K562 (cell line): ENCODE measurements at regions not wholly inside any gene's neighbourhood (a gene's known extent, or its start where the extent isn't known, plus 50 kb on each side); places are given as distances from the start of the nearest gene placed in this dataset.

Experiments used
- BHLHE40 ChIP-seq: IDR thresholded peaks from 2 replicates; pipeline ENCODE4 v1.6.1; 2011; ENCODE audit warnings: low read length, improper control_type of control experiment
- MECOM ChIP-seq: fragments of 250-450 bp; sonication (Bioruptor Pico); IDR thresholded peaks from 2 replicates; pipeline ENCODE4 v1.8.0; 2022; ENCODE audit warnings: inconsistent platforms
- SMARCB1 ChIP-seq: IDR thresholded peaks from 2 replicates; pipeline ENCODE4 v1.6.1; 2011; ENCODE audit warnings: improper control_type of control experiment, low read depth; ENCODE audit not compliant: insufficient read length
- TEAD2 ChIP-seq: fragments of 450-650 bp; IDR thresholded peaks from 2 replicates; pipeline ENCODE4 v1.6.1; 2016; ENCODE audit warnings: missing genetic modification characterization, control low read depth, missing compliant biosample characterization
- YY1 ChIP-seq, 3 experiments: IDR thresholded peaks; 2 replicates each; pipeline ENCODE4 v1.6.1; 2011; ENCODE audit warnings: low read length in 2 of 3, mild to moderate bottlenecking in 2 of 3, moderate library complexity in 2 of 3, borderline replicate concordance in 1 of 3, control low read depth in 1 of 3, low read depth in 1 of 3; ENCODE audit not compliant: insufficient read depth in 3 of 3, insufficient replicate concordance in 2 of 3, control insufficient read depth in 1 of 3, insufficient read length in 1 of 3; ENCODE audit errors: extremely low read depth in 1 of 3
- ZNF12 ChIP-seq: sonication (generic); formaldehyde crosslinking; IDR thresholded peaks from 2 replicates; pipeline ENCODE4 v1.4.0; 2020; ENCODE audit warnings: mild to moderate bottlenecking, missing genetic modification reagents
- ZNF133 ChIP-seq: fragments of 250-450 bp; sonication (Bioruptor Pico); IDR thresholded peaks from 2 replicates; pipeline ENCODE4 v1.4.0; 2020; ENCODE audit warnings: mild to moderate bottlenecking
- TF ChIP-seq, protein P1 (sequence below), 2 experiments: fragments of 450-650 bp; IDR thresholded peaks; 2 replicates each; pipeline ENCODE4 v1.6.1; 2016; ENCODE audit warnings: mild to moderate bottlenecking in 2 of 2, borderline replicate concordance in 1 of 2, low read depth in 1 of 2, moderate library complexity in 1 of 2

DNA sequence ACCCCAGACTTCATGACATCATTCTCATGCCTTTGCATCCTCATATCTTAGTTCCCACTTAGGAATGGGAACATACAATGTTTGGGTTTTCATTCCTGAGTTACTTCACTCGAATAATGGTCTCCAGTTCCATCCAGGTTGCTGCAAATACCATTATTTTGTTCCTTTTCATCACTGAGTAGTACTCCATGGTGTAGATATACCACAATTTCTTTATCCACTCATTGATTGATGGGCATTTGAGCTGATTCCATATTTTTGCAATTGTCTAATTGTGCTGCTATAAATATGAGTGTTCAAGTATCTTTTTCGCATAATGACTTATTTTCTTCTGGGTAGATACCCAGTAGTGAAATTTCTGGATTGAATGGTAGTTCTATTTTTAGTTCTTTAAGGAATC is 1026.8 kb downstream of the STPG2 start:
- TF ChIP-seq MECOM = no peak
- TF ChIP-seq YY1 (IDR thresholded peaks at IDR 0.05; ENCODE audit: borderline replicate concordance in 1 of 3, control insufficient read depth in 1 of 3, extremely low read depth in 1 of 3, insufficient read depth in 3 of 3, insufficient read length in 1 of 3, insufficient replicate concordance in 2 of 3, low read depth in 1 of 3, low read length in 2 of 3) = no peak
- no peak for TF ChIP-seq ZNF133 (CRISPR knock-in tag)
- TF ChIP-seq, protein P1, sequence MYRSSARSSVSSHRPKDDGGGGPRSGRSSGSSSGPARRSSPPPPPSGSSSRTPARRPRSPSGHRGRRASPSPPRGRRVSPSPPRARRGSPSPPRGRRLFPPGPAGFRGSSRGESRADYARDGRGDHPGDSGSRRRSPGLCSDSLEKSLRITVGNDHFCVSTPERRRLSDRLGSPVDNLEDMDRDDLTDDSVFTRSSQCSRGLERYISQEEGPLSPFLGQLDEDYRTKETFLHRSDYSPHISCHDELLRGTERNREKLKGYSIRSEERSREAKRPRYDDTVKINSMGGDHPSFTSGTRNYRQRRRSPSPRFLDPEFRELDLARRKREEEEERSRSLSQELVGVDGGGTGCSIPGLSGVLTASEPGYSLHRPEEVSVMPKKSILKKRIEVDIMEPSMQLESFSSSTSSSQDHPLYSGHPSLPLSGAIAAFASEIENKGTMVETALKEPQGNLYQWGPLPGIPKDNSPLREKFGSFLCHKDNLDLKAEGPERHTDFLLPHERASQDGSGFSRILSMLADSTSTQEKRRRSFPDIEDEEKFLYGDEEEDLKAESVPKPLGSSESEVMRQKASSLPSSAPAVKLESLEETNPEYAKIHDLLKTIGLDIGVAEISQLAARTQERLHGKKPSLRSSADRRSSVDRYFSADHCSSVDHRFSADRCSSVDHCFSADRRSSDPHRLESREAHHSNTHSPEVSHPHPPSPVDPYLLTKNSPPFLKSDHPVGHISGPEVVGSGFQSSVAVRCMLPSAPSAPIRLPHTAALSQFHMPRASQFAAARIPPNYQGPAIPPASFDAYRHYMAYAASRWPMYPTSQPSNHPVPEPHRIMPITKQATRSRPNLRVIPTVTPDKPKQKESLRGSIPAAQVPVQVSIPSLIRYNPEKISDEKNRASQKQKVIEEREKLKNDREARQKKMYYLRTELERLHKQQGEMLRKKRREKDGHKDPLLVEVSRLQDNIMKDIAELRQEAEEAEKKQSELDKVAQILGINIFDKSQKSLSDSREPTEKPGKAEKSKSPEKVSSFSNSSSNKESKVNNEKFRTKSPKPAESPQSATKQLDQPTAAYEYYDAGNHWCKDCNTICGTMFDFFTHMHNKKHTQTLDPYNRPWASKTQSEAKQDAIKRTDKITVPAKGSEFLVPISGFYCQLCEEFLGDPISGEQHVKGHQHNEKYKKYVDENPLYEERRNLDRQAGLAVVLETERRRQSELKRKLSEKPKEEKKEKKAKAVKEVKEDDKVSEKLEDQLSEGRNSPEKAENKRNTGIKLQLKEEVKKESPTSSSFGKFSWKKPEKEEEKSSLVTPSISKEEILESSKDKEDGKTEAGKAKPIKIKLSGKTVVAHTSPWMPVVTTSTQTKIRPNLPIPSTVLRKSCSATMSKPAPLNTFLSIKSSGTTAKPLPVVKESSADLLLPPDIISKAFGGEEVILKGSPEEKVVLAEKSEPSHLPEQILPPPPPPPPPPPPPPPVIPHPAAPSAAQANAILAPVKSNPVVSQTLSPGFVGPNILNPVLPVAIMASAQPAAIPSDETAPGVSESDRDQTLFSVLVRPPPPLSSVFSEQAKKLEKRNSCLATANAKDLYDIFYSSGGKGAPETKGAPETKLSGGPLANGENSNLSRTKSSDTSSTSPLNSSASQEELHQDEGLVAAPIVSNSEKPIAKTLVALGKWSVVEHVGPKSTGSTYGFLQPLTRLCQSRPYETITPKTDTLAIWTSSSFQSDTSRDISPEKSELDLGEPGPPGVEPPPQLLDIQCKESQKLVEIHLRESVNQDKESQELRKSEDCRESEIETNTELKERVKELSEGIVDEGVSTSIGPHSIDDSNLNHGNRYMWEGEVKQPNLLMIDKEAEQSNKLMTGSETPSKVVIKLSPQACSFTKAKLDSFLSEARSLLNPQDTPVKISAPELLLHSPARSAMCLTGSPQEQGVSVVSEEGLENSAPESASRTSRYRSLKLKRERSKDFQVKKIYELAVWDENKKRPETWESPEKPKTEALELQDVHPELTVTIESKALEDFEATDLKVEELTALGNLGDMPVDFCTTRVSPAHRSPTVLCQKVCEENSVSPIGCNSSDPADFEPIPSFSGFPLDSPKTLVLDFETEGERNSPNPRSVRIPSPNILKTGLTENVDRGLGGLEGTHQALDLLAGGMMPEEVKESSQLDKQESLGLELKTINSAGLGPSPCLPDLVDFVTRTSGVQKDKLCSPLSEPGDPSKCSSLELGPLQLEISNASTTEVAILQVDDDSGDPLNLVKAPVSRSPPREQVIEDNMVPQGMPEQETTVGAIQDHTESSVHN (IDR thresholded peaks at IDR 0.05; ENCODE audit: borderline replicate concordance in 1 of 2, low read depth in 1 of 2) = no peak
- TF ChIP-seq BHLHE40 = no peak
- TF ChIP-seq SMARCB1 = no peak
- no peak for TF ChIP-seq TEAD2 (tag)
- no peak for TF ChIP-seq ZNF12
